Upper lobe of left lung (tissue), 4 donors: ENCODE measurements at regions not wholly inside any gene's neighbourhood (a gene's known extent, or its start where the extent isn't known, plus 50 kb on each side); places are given as distances from the start of the nearest gene placed in this dataset.

Experiments
- POLR2AphosphoS5 ChIP-seq, 2 donors: sonication (generic); formaldehyde crosslinking; IDR thresholded peaks; one replicate each; pipeline ENCODE4 v1.5.1; 2017; ENCODE audit warnings: antibody characterized with exemption in 2 of 2
- TF ChIP-seq, protein P1 (sequence below), 6 experiments: fragments of 450-650 bp in 4 of 6; fragments of 200-600 bp in 2 of 6; sonication (generic) in 2 of 6; IDR thresholded peaks; one replicate each; pipeline ENCODE4 v1.5.1; 2016 to 2019; ENCODE audit warnings: antibody characterized with exemption in 6 of 6

DNA sequence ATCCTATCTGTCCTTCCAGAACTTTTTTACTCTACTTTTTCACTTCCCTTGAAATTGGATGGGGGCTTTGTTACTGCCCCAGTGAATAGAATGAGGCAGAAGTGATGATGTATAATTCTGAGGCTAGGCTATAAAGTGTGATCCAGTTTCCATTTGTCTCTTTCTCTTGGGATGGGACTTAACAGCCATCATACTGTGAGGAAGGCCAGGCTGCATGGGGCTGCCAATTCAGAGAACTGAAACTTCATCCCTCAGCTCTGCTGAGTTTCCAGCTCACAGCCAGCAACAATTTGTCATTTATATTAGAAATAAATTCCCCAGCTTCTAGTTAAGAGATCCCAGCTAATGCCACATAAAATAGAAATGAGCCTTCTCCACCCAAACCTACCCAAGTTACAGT is 504.0 kb upstream of the TGFBR2 start:
- TF ChIP-seq, protein P1, sequence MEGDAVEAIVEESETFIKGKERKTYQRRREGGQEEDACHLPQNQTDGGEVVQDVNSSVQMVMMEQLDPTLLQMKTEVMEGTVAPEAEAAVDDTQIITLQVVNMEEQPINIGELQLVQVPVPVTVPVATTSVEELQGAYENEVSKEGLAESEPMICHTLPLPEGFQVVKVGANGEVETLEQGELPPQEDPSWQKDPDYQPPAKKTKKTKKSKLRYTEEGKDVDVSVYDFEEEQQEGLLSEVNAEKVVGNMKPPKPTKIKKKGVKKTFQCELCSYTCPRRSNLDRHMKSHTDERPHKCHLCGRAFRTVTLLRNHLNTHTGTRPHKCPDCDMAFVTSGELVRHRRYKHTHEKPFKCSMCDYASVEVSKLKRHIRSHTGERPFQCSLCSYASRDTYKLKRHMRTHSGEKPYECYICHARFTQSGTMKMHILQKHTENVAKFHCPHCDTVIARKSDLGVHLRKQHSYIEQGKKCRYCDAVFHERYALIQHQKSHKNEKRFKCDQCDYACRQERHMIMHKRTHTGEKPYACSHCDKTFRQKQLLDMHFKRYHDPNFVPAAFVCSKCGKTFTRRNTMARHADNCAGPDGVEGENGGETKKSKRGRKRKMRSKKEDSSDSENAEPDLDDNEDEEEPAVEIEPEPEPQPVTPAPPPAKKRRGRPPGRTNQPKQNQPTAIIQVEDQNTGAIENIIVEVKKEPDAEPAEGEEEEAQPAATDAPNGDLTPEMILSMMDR (IDR thresholded peaks at IDR 0.05) = no peak
- TF ChIP-seq POLR2AphosphoS5 (IDR thresholded peaks at IDR 0.05) = no peak
